GM18868 (cell line): ENCODE measurements at regions not wholly inside any gene's neighbourhood (a gene's known extent, or its start where the extent isn't known, plus 50 kb on each side); places are given as distances from the start of the nearest gene placed in this dataset.

Experiments used
- ATAC-seq: cut with Tn5 transposase; IDR thresholded peaks from one replicate; pipeline ENCODE4 v1.9.1; 2021; ENCODE audit warnings: mild to moderate bottlenecking, moderate library complexity; ENCODE audit not compliant: unreplicated experiment

GRCh38 chr9:119435076-119435475 lies 65.8 kb upstream of the BRINP1 start:
- no peak for ATAC-seq

- ATAC-seq, result no peak
These were observed 63.2 kb upstream of the BRINP1 start for GRCh38 chr9:119432428-119432827.

GRCh38 chr9:119429302-119429701 lies 60.1 kb upstream of the BRINP1 start:
- no peak for ATAC-seq

GRCh38 chr9:119420231-119420630 lies 51.0 kb upstream of the BRINP1 start:
- no peak for ATAC-seq
